KMS-11 (cell line): ENCODE measurements at regions not wholly inside any gene's neighbourhood (a gene's known extent, or its start where the extent isn't known, plus 50 kb on each side); places are given as distances from the start of the nearest gene placed in this dataset.

Source experiments
- H2AFZ ChIP-seq: fragments of 200-600 bp; sonication (generic); 2 replicates; pipeline ENCODE4 v1.6.1; 2016; ENCODE audit warnings: antibody characterized with exemption, mixed run types, low read depth
- H3K27ac ChIP-seq: fragments of 200-600 bp; sonication (generic); 2 replicates; pipeline ENCODE4 v1.6.1; 2016; ENCODE audit warnings: mild to moderate bottlenecking, mixed run types
- H3K27me3 ChIP-seq: fragments of 200-600 bp; sonication (generic); 2 replicates; pipeline ENCODE4 v1.6.1; 2017; ENCODE audit warnings: mild to moderate bottlenecking, low read depth, mixed run types, moderate library complexity; ENCODE audit not compliant: insufficient read depth
- H3K36me3 ChIP-seq: fragments of 200-600 bp; sonication (generic); 2 replicates; pipeline ENCODE4 v1.6.1; 2017; ENCODE audit warnings: mild to moderate bottlenecking, mixed run types; ENCODE audit not compliant: insufficient read depth
- H3K4me1 ChIP-seq: fragments of 200-600 bp; sonication (generic); 2 replicates; pipeline ENCODE4 v1.6.1; 2016; ENCODE audit warnings: mild to moderate bottlenecking, low read depth, mixed run types; ENCODE audit not compliant: poor library complexity, severe bottlenecking
- H3K4me2 ChIP-seq: fragments of 200-600 bp; sonication (generic); 2 replicates; pipeline ENCODE4 v1.7.0; 2016; ENCODE audit warnings: mild to moderate bottlenecking, mixed run types
- H3K4me3 ChIP-seq: fragments of 200-600 bp; sonication (generic); IDR thresholded peaks from 2 replicates; pipeline ENCODE4 v1.6.1; 2017; ENCODE audit warnings: low read depth, low read length, mixed read lengths; ENCODE audit not compliant: insufficient read depth
- H3K79me2 ChIP-seq: fragments of 200-600 bp; sonication (generic); 2 replicates; pipeline ENCODE4 v1.6.1; 2016; ENCODE audit warnings: low read depth, mixed run types; ENCODE audit not compliant: insufficient read depth
- H3K9ac ChIP-seq: fragments of 200-600 bp; sonication (generic); 2 replicates; pipeline ENCODE4 v1.6.1; 2016; ENCODE audit warnings: mild to moderate bottlenecking, mixed run types
- H4K20me1 ChIP-seq: fragments of 200-600 bp; sonication (generic); 2 replicates; pipeline ENCODE4 v1.6.1; 2016; ENCODE audit warnings: mild to moderate bottlenecking, mixed run types; ENCODE audit not compliant: insufficient read depth
- TF ChIP-seq, protein P1 (sequence below): fragments of 200-600 bp; sonication (generic); conservative IDR thresholded peaks from 2 replicates; pipeline ENCODE4 v1.6.1; 2017; ENCODE audit warnings: low read depth, mild to moderate bottlenecking, antibody characterized with exemption, low read length, moderate library complexity, mixed read lengths

DNA sequence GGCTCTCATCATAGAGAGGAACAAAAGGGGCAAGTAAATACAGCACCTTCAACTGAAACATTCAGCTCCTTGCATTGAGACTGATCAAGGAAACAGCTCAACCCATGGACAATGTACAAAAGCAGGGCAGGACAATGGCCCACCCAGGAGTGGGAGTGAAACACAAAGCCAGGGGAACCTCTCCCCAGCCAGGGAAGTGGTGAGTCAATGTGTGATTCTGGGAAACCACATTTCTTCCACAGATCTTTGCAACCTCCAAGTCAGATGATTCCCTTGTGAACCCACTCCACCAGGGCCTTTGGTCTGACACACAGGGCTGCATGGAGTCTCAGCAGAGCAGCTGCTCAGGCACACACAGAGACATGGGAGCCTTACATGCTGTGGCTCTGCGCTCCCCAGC lies 294.5 kb downstream of the NR4A2 start:
- H3K36me3 ChIP-seq, result no peaks in the 10 kb centered on the region
- no peak overlapping the region for H3K9ac ChIP-seq
- no peaks in the 10 kb centered on the region for H4K20me1 ChIP-seq
- no peaks in the 10 kb centered on the region for H3K4me1 ChIP-seq
- H3K4me3 ChIP-seq, result no peak overlapping the region
- TF ChIP-seq, protein P1, sequence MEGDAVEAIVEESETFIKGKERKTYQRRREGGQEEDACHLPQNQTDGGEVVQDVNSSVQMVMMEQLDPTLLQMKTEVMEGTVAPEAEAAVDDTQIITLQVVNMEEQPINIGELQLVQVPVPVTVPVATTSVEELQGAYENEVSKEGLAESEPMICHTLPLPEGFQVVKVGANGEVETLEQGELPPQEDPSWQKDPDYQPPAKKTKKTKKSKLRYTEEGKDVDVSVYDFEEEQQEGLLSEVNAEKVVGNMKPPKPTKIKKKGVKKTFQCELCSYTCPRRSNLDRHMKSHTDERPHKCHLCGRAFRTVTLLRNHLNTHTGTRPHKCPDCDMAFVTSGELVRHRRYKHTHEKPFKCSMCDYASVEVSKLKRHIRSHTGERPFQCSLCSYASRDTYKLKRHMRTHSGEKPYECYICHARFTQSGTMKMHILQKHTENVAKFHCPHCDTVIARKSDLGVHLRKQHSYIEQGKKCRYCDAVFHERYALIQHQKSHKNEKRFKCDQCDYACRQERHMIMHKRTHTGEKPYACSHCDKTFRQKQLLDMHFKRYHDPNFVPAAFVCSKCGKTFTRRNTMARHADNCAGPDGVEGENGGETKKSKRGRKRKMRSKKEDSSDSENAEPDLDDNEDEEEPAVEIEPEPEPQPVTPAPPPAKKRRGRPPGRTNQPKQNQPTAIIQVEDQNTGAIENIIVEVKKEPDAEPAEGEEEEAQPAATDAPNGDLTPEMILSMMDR, result no peak
- no peaks in the 10 kb centered on the region for H3K79me2 ChIP-seq
- H3K27ac ChIP-seq, result no peak overlapping the region
- no peak overlapping the region for H2AFZ ChIP-seq
- no peak overlapping the region for H3K4me2 ChIP-seq
- H3K27me3 ChIP-seq, result no peaks in the 10 kb centered on the region

DNA sequence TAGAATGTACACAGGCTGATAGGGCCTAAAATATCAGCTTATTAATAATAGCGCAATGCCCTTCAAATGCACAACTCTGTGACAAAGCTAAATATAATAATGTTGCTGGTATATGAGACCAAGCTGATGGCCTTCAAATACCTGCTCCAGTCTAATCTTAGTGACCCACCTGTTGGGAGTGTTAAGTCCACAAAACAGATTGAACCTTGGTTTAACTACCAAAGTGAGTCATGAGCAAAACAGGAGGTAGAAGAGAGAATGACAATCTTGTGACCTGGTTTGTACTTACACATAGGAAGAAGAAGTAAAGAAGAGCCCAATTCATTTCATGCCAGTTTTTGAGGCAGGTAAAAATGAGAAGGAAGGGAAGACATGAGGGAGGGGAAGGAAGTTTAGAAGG lies 295.0 kb downstream of the NR4A2 start:
- Histone ChIP-seq H3K27me3 (no peaks in the 10 kb centered on the region), H2AFZ (no peak overlapping the region), H3K9ac (no peak overlapping the region), H3K36me3 (no peaks in the 10 kb centered on the region), H3K79me2 (no peaks in the 10 kb centered on the region), H3K4me2 (no peak overlapping the region), H3K4me3 (no peak overlapping the region), H4K20me1 (no peaks in the 10 kb centered on the region), H3K27ac (no peak overlapping the region), H3K4me1 (no peaks in the 10 kb centered on the region)
- TF ChIP-seq, protein P1, result no peak

DNA sequence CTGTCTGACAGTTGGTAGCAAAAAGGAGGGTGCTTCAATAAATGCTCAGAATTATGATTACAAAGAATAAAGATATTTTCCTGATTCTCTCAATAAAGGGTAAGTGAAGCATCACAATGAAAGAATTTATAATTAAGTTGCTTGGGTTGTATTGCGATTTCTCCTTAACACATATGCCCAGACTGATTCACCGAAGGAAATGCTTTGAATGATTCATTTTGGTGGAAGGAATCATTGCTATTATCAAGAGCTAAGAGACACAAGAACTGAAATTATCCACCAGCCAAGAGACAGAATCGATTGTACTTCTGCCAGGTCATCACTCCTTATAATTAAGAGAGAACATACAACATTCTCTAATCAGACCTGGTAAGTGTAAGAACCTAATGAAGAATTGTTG lies 301.4 kb downstream of the NR4A2 start:
- no peak overlapping the region for H3K4me2 ChIP-seq
- H3K27ac ChIP-seq, result no peak overlapping the region
- no peaks in the 10 kb centered on the region for H3K4me1 ChIP-seq
- TF ChIP-seq, protein P1, result no peak
- no peaks in the 10 kb centered on the region for H3K79me2 ChIP-seq
- H3K27me3 ChIP-seq, result no peaks in the 10 kb centered on the region
- no peaks in the 10 kb centered on the region for H4K20me1 ChIP-seq
- H3K36me3 ChIP-seq, result no peaks in the 10 kb centered on the region
- no peak overlapping the region for H3K4me3 ChIP-seq
- H3K9ac ChIP-seq, result no peak overlapping the region
- no peak overlapping the region for H2AFZ ChIP-seq

DNA sequence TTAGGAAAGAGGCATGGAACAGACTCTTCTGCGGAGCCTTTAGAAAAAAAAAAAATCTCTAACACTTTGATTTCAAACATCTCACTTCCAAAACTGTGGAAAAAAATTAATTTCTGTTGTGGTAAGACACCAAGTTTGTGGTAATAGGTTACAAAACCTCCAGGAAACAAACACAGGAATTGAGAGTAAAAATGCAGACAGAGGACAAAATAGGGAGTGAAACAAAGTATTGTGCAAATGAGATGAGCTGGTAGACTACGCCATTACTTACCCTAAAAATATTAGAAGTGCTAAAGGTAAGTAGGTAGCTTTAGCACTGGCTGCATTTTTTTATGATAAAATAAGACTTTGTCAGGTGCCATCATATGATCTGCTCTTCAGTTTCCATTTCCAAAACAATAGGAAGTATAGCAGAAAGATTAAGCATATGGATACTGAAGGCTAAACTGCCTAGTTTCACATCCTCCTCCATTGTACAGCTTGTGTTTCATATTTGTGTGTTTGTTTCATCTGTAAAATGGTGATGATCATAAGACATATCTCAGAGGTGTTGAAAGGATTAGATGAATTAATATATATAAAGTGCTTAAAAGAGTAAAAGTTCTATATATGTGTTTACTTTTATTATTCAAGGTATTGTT lies 309.2 kb downstream of the NR4A2 start:
- H3K4me2 ChIP-seq, result no peak overlapping the region
- H3K79me2 ChIP-seq, result no peaks in the 10 kb centered on the region
- H3K4me3 ChIP-seq, result no peak overlapping the region
- H4K20me1 ChIP-seq, result no peaks in the 10 kb centered on the region
- no peak overlapping the region for H3K9ac ChIP-seq
- no peak overlapping the region for H2AFZ ChIP-seq
- H3K27me3 ChIP-seq, result no peaks in the 10 kb centered on the region
- H3K4me1 ChIP-seq, result peaks cover 8% of the 10 kb centered on the region
- no peaks in the 10 kb centered on the region for H3K36me3 ChIP-seq
- H3K27ac ChIP-seq, result no peak overlapping the region
- TF ChIP-seq, protein P1, result no peak
